Karpas-422 (cell line): ENCODE measurements at regions not wholly inside any gene's neighbourhood (a gene's known extent, or its start where the extent isn't known, plus 50 kb on each side); places are given as distances from the start of the nearest gene placed in this dataset.

Experiments
- DNase-seq: peaks from one replicate; pipeline ENCODE4 v3.0.0-alpha.2; 2015
- H2AFZ ChIP-seq: fragments of 200-600 bp; sonication (generic); 2 replicates; pipeline ENCODE4 v1.6.1; 2014; ENCODE audit warnings: antibody characterized with exemption, low read length, mixed read lengths
- H3K27ac ChIP-seq: fragments of 200-600 bp; sonication (generic); 2 replicates; pipeline ENCODE4 v1.5.1; 2014; ENCODE audit warnings: mild to moderate bottlenecking, low read length, moderate library complexity
- H3K27me3 ChIP-seq: fragments of 200-600 bp; sonication (generic); 2 replicates; pipeline ENCODE4 v1.6.1; 2014; ENCODE audit warnings: low read length, mixed read lengths
- H3K36me3 ChIP-seq: fragments of 200-600 bp; sonication (generic); 2 replicates; pipeline ENCODE4 v1.6.1; 2014; ENCODE audit warnings: low read length, mixed read lengths; ENCODE audit not compliant: insufficient read depth
- H3K4me1 ChIP-seq: fragments of 200-600 bp; sonication (generic); 2 replicates; pipeline ENCODE4 v1.6.1; 2014; ENCODE audit warnings: mild to moderate bottlenecking, low read length, mixed read lengths
- H3K4me2 ChIP-seq: fragments of 200-600 bp; sonication (generic); 2 replicates; pipeline ENCODE4 v1.6.1; 2014; ENCODE audit warnings: low read length, low read depth, mild to moderate bottlenecking; ENCODE audit not compliant: poor library complexity, severe bottlenecking
- H3K4me3 ChIP-seq: fragments of 200-600 bp; sonication (generic); 2 replicates; pipeline ENCODE4 v1.5.1; 2014; ENCODE audit warnings: mild to moderate bottlenecking, antibody characterized with exemption, low read length, mixed read lengths
- H3K79me2 ChIP-seq: fragments of 200-600 bp; sonication (generic); 2 replicates; pipeline ENCODE4 v1.6.1; 2014; ENCODE audit warnings: mild to moderate bottlenecking, low read length, mixed read lengths
- H3K9ac ChIP-seq: fragments of 200-600 bp; sonication (generic); 2 replicates; pipeline ENCODE4 v1.6.0; 2014; ENCODE audit warnings: low read length
- H3K9me2 ChIP-seq: fragments of 200-600 bp; sonication (generic), shearing (Covaris generic); replicated peaks from 2 replicates; pipeline ENCODE4 v1.6.0; 2014; ENCODE audit warnings: mild to moderate bottlenecking, low read length, moderate library complexity; ENCODE audit not compliant: insufficient read depth
- H3K9me3 ChIP-seq: fragments of 300-700, 200-600 bp; sonication (generic); 2 replicates; pipeline ENCODE4 v1.6.1; 2014; ENCODE audit warnings: low read length, mixed read lengths
- H4K20me1 ChIP-seq: fragments of 200-600 bp; sonication (generic); 2 replicates; pipeline ENCODE4 v1.6.1; 2014; ENCODE audit warnings: mild to moderate bottlenecking, antibody characterized with exemption, low read length, low read depth; ENCODE audit not compliant: insufficient read depth

DNA sequence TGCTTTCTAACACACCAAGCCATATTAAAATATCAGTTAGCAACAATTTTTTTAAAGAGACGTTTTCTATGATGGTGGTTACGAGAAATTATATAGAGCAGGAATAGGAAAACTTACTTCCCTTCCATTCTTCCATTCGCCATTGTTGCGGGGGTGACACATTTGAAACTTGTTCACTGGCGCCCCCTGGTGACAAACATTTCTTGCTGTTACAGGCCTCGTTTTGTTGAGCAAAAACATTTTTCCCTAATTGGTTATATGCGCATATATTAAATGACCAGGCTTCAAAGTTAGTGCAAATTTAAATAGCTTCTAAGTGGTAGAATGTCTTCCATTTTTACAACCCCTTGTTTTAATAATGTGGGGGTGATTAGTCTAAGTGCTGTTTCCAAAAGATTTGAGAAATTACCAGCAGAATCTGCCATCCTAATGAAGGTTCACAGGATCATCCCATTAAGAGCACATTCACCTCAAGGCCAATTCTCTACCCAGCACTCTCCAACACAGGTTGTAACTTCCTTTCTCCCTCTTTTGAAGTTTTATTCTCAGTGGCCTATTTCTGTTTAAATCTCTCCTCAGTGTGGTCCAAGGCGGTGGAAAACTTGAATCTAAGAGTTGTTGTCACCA, 1124.7 kb downstream of the FLRT2 start:
- Histone ChIP-seq H3K9ac (no peak overlapping the region), H3K4me2 (no peak overlapping the region), H4K20me1 (no peaks in the 10 kb centered on the region), H3K4me1 (peaks cover 4% of the 10 kb centered on the region), H2AFZ (no peak overlapping the region), H3K36me3 (no peaks in the 10 kb centered on the region), H3K9me2 (no peaks in the 10 kb centered on the region), H3K79me2 (no peaks in the 10 kb centered on the region), H3K4me3 (no peak overlapping the region), H3K27ac (no peak overlapping the region), H3K27me3 (no peaks in the 10 kb centered on the region; the same call in 1 of the 2 replicates), H3K9me3 (no peaks in the 10 kb centered on the region)
- peak; percentile 87 for DNase-seq

DNA sequence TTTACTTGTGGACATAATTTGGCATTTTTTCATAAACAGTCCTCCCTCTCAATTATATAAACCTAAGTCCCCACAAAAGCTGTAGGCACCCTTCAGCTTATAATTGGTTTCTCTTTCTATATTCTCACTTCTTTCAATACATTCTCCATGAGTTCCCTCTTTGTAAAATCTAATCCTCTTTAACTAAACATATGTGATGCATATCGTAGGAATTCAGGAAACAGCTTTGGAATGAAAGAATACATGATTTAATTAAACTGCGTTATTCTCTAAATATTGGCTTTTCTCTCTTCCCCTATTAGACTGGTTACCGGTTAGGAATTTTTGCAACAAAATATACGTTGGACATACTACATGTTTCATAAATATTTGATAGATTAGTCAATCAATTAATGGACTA, 1122.6 kb downstream of the FLRT2 start:
- H3K79me2 ChIP-seq: no peaks in the 10 kb centered on the region
- no peak overlapping the region for H3K4me3 ChIP-seq
- no peaks in the 10 kb centered on the region for H3K9me3 ChIP-seq
- no peak for DNase-seq
- no peaks in the 10 kb centered on the region for H4K20me1 ChIP-seq
- H3K27ac ChIP-seq: no peak overlapping the region
- no peak overlapping the region for H3K4me2 ChIP-seq
- no peaks in the 10 kb centered on the region for H3K27me3 ChIP-seq
- H3K9me2 ChIP-seq: no peaks in the 10 kb centered on the region
- H3K36me3 ChIP-seq: no peaks in the 10 kb centered on the region
- H2AFZ ChIP-seq: no peak overlapping the region
- peaks cover 4% of the 10 kb centered on the region for H3K4me1 ChIP-seq
- no peak overlapping the region for H3K9ac ChIP-seq

DNA sequence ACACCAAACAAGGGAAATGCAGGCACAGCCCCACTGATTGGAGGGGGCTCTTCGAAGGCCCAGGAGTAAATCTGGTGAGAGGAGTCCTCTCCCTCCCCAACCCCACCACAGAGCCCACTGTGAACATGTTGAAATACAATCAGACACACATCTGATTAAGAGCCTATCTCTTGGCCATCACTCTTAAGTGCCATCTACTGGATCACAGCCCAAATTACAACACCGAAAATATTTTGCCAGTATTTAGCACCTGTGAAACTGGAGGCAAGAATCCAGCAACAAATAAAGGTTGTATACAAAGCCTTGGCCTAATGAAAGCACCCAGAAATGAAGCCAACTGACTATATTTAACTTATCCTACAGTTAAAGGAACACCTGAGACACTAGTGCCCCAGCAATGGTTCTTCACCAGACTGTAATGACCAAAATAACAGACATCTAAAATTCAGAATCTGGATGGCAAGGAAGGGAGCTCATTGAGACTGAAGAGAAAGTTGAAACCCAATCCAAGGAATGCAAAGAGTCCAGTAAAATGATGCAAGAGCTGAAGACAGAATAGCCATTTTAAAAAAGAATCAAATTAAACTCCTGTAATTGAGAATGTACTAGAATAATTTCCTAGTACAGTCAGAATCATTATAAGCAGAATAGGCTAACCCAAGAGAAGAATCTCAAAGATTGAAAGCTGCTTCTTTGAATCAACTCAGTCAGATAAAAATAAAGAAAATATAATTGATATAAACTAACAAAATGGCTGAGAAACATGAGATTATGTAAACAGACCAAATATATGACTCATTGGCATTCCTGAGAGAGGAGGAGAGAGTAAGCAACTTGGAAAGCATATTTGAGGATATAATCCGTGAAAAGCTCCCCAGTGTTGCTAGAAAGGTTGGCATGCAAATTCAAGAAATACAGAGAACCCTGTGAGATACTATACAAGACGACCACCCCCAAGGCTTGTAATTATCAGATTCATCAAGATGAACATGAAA, 1117.0 kb downstream of the FLRT2 start:
- H2AFZ ChIP-seq: no peak overlapping the region
- H3K4me3 ChIP-seq: no peak overlapping the region
- H3K27me3 ChIP-seq: no peaks in the 10 kb centered on the region
- H3K9me3 ChIP-seq: no peaks in the 10 kb centered on the region
- no peak overlapping the region for H3K27ac ChIP-seq
- no peaks in the 10 kb centered on the region for H3K79me2 ChIP-seq
- no peaks in the 10 kb centered on the region for H3K9me2 ChIP-seq
- no peaks in the 10 kb centered on the region for H4K20me1 ChIP-seq
- no peaks in the 10 kb centered on the region for H3K36me3 ChIP-seq
- no peak overlapping the region for H3K9ac ChIP-seq
- no peaks in the 10 kb centered on the region for H3K4me1 ChIP-seq
- H3K4me2 ChIP-seq: no peak overlapping the region
- peak; percentile 79 for DNase-seq

DNA sequence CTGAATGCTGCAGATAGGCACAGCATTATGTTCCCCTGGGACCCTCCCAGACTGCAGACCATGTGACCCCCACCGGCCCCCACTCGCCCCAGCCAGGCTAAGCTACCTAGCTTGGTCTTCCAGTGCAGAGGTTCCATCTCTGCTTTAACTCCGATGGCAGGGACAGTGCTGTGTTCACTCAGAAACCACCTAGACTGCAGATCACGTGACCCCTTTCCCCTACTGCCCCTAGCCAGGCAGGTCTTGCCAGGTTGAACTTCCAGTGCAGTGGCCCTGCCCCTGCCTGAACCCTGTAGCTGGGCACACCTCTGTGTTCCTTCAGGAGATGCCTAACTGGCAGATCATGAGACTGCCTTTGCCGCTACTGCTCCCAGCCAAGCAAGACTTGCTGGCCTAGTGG, 1116.2 kb downstream of the FLRT2 start:
- H3K9me2 ChIP-seq: no peaks in the 10 kb centered on the region
- H2AFZ ChIP-seq: no peak overlapping the region
- no peak for DNase-seq
- no peak overlapping the region for H3K4me2 ChIP-seq
- no peaks in the 10 kb centered on the region for H3K27me3 ChIP-seq
- H3K9ac ChIP-seq: no peak overlapping the region
- no peaks in the 10 kb centered on the region for H3K79me2 ChIP-seq
- no peaks in the 10 kb centered on the region for H3K4me1 ChIP-seq
- H3K4me3 ChIP-seq: no peak overlapping the region
- H3K9me3 ChIP-seq: no peaks in the 10 kb centered on the region
- no peak overlapping the region for H3K27ac ChIP-seq
- no peaks in the 10 kb centered on the region for H3K36me3 ChIP-seq
- no peaks in the 10 kb centered on the region for H4K20me1 ChIP-seq

DNA sequence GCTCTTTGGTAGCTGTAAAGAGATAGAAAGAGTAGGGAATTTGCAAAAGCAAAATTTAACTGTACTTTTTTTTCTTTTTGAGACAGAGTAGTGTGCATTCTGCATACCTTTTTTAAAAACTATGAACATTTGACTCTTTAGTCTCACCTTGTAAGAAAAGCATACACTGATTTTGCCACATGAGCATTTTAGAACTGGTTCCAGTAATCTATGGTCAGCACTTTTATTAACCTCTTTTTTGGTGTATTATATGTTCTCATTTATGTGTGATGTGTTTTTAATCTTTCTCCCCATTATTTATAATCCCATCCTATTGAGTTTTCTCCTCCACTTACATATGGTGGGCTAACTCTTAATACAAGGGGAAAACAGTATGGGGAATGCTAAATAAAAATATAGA, 1111.4 kb downstream of the FLRT2 start:
- DNase-seq: no peak
- Histone ChIP-seq H3K36me3 (no peaks in the 10 kb centered on the region), H4K20me1 (no peaks in the 10 kb centered on the region), H3K9me2 (no peaks in the 10 kb centered on the region), H3K4me3 (no peak overlapping the region), H3K4me2 (no peak overlapping the region), H3K79me2 (no peaks in the 10 kb centered on the region), H3K27me3 (no peaks in the 10 kb centered on the region), H3K9ac (no peak overlapping the region), H3K4me1 (no peaks in the 10 kb centered on the region), H3K27ac (no peak overlapping the region), H3K9me3 (no peaks in the 10 kb centered on the region), H2AFZ (no peak overlapping the region)

DNA sequence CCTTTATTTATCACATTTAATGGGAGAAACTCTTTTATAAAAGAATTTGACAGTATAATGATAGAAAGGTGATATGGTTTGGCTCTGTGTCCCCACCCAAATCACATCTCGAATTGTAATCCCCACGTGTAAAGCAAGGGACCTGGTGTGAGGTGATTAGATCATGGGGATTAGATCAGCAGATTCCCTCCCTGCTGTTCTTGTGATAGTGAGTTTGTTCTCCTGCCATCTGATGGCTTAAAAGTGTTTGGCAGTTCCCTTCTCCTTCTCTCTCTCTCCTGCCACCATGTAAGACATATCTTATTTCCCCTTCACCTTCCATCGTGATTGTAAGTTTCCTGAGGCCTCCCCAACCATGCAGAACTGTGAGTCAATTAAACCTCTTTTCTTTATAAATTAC, 1110.3 kb downstream of the FLRT2 start:
- H3K9ac ChIP-seq: no peak overlapping the region
- no peaks in the 10 kb centered on the region for H3K9me3 ChIP-seq
- H3K27me3 ChIP-seq: no peaks in the 10 kb centered on the region
- no peaks in the 10 kb centered on the region for H3K9me2 ChIP-seq
- no peak overlapping the region for H3K27ac ChIP-seq
- H3K4me1 ChIP-seq: no peaks in the 10 kb centered on the region
- no peaks in the 10 kb centered on the region for H3K79me2 ChIP-seq
- H4K20me1 ChIP-seq: no peaks in the 10 kb centered on the region
- H3K4me3 ChIP-seq: no peak overlapping the region
- H3K4me2 ChIP-seq: no peak overlapping the region
- H3K36me3 ChIP-seq: no peaks in the 10 kb centered on the region
- no peak for DNase-seq
- no peak overlapping the region for H2AFZ ChIP-seq

DNA sequence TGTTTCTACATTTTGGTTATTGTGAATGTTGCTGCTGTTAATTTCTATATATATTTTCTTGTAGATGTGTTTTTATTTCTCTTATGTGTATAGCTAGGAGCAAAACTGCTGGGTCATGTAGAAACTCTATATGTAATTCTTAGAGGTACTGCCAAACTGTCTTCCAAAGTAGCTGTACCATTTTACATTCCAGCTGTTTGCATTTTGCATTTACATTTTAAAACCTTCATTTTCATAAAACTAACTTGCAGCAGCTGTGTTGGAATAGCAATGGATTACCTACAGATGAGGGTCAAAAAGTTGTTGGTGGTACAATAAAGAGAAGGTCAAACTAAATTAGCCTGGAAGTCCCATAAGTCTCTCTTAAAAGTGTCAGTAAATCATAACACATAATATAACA, 1109.7 kb downstream of the FLRT2 start:
- Histone ChIP-seq H3K9me2 (no peaks in the 10 kb centered on the region), H3K4me1 (no peaks in the 10 kb centered on the region), H3K9ac (no peak overlapping the region), H2AFZ (no peak overlapping the region), H3K36me3 (no peaks in the 10 kb centered on the region), H3K4me3 (no peak overlapping the region), H3K27ac (no peak overlapping the region), H3K9me3 (no peaks in the 10 kb centered on the region), H3K27me3 (no peaks in the 10 kb centered on the region), H3K79me2 (no peaks in the 10 kb centered on the region), H3K4me2 (no peak overlapping the region), H4K20me1 (no peaks in the 10 kb centered on the region)
- DNase-seq: no peak

DNA sequence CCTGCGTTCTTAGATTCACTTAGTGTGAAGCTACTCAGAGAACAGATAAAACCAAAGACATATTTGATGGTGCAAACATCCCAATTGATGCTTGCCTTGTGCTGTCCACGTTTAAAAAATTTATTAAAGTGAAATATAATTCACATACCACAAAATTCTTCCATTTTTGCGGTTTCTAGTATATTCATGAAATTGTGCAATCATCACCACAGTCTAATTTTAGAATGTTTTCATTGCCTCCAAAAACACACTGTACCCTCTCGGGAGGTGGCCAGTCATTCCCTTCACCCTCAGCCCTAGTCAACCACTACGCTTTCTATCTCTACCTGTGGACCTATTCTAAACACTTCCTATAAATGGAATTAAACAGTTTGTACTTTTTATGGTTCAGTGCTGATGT, 1109.2 kb downstream of the FLRT2 start:
- H3K27ac ChIP-seq: no peak overlapping the region
- H3K4me2 ChIP-seq: no peak overlapping the region
- H3K9ac ChIP-seq: no peak overlapping the region
- no peaks in the 10 kb centered on the region for H3K36me3 ChIP-seq
- no peaks in the 10 kb centered on the region for H3K79me2 ChIP-seq
- no peaks in the 10 kb centered on the region for H3K4me1 ChIP-seq
- no peak overlapping the region for H3K4me3 ChIP-seq
- H2AFZ ChIP-seq: no peak overlapping the region
- no peaks in the 10 kb centered on the region for H3K9me2 ChIP-seq
- H4K20me1 ChIP-seq: no peaks in the 10 kb centered on the region
- no peaks in the 10 kb centered on the region for H3K27me3 ChIP-seq
- no peaks in the 10 kb centered on the region for H3K9me3 ChIP-seq
- DNase-seq: no peak
